HL-60 (cell line): ENCODE measurements at regions not wholly inside any gene's neighbourhood (a gene's known extent, or its start where the extent isn't known, plus 50 kb on each side); places are given as distances from the start of the nearest gene placed in this dataset.

Experiments used
- DNase-seq, 2 experiments: peaks; one replicate each; pipeline ENCODE4 v3.0.0-alpha.2; 2010 to 2020; ENCODE audit warnings: low read depth in 1 of 2, low spot score in 1 of 2
- H3K27ac ChIP-seq: fragments of 250-450 bp; sonication (Bioruptor Pico); replicated peaks from 2 replicates; pipeline ENCODE4 v1.5.1; 2020; ENCODE audit warnings: mild to moderate bottlenecking, moderate library complexity
- H3K27me3 ChIP-seq: fragments of 250-450 bp; sonication (Bioruptor Pico); 2 replicates; pipeline ENCODE4 v1.5.1; 2021; ENCODE audit warnings: mild to moderate bottlenecking, moderate library complexity; ENCODE audit not compliant: insufficient read depth, poor library complexity, severe bottlenecking
- H3K4me3 ChIP-seq: replicated peaks from 2 replicates; pipeline ENCODE4 v1.5.1; 2011; ENCODE audit warnings: mild to moderate bottlenecking, control low read depth, low read length; ENCODE audit not compliant: insufficient read depth
- CTCF ChIP-seq: IDR thresholded peaks from one replicate; pipeline ENCODE4 v1.5.1; 2011; ENCODE audit warnings: low read length, control low read depth, inconsistent platforms; ENCODE audit not compliant: insufficient read depth
- GABPA ChIP-seq: IDR thresholded peaks from 2 replicates; pipeline ENCODE4 v1.6.1; 2012; ENCODE audit warnings: low read depth
- POLR2AphosphoS5 ChIP-seq: IDR thresholded peaks from 2 replicates; pipeline ENCODE4 v1.6.1; 2012; ENCODE audit warnings: low read depth
- REST ChIP-seq: IDR thresholded peaks from 2 replicates; pipeline ENCODE4 v1.6.1; 2012; ENCODE audit warnings: low read depth; ENCODE audit not compliant: insufficient replicate concordance
- SPI1 ChIP-seq: IDR thresholded peaks from 2 replicates; pipeline ENCODE4 v1.6.1; 2012; ENCODE audit warnings: low read depth, mild to moderate bottlenecking, borderline replicate concordance

- no peak overlapping the region for H3K4me3 ChIP-seq
- no peak for DNase-seq
- no peaks in the 10 kb centered on the region for H3K27me3 ChIP-seq
- no peak for TF ChIP-seq POLR2AphosphoS5
- TF ChIP-seq CTCF = no peak
- no peak for TF ChIP-seq REST
- TF ChIP-seq SPI1 = no peak
- TF ChIP-seq GABPA = no peak
- no peak overlapping the region for H3K27ac ChIP-seq
These were observed 63.9 kb upstream of the MAF start for GRCh38 chr16:79664407-79664806.

- no peak for DNase-seq
- no peaks in the 10 kb centered on the region for H3K27me3 ChIP-seq
- TF ChIP-seq SPI1 (no peak), GABPA (no peak), REST (no peak), POLR2AphosphoS5 (no peak), CTCF (no peak)
- no peak overlapping the region for H3K4me3 ChIP-seq
- no peak overlapping the region for H3K27ac ChIP-seq
These were observed 62.3 kb upstream of the MAF start for GRCh38 chr16:79662669-79663313.

- Histone ChIP-seq H3K27ac (no peak overlapping the region), H3K4me3 (no peak overlapping the region), H3K27me3 (no peaks in the 10 kb centered on the region)
- TF ChIP-seq GABPA (no peak), SPI1 (no peak), POLR2AphosphoS5 (no peak), REST (no peak), CTCF (no peak)
- no peak for DNase-seq
These were observed 61.6 kb upstream of the MAF start for GRCh38 chr16:79662122-79662521.
